HG02798 (cell line): ENCODE measurements at regions not wholly inside any gene's neighbourhood (a gene's known extent, or its start where the extent isn't known, plus 50 kb on each side); places are given as distances from the start of the nearest gene placed in this dataset.

Source experiments
- ATAC-seq: cut with Tn5 transposase; IDR thresholded peaks from one replicate; pipeline ENCODE4 v1.9.1; 2021; ENCODE audit warnings: mild to moderate bottlenecking; ENCODE audit not compliant: unreplicated experiment, poor library complexity

- no peak for ATAC-seq
These were observed 51.7 kb upstream of the MED4 start for GRCh38 chr13:48146636-48147035.

- ATAC-seq, result no peak
These were observed 51.2 kb upstream of the MED4 start for GRCh38 chr13:48146122-48146521.
